Skeletal muscle cell (primary cell): ENCODE measurements at regions not wholly inside any gene's neighbourhood (a gene's known extent, or its start where the extent isn't known, plus 50 kb on each side); places are given as distances from the start of the nearest gene placed in this dataset.
A peak's percentile ranks its signal among the peaks of the same experiment; 100 is the strongest.
"Not testable (repeated sequence)": the region's sequence is repeated elsewhere in the genome, so short reads cannot be mapped to it uniquely, and the experiment has no call there.

ENCODE experiments used
- DNase-seq: peaks from one replicate; pipeline ENCODE4 v3.0.0-alpha.2; 2010; ENCODE audit warnings: low read depth
- H3K4me3 ChIP-seq: 2 replicates; pipeline ENCODE4 v1.5.1; 2011; ENCODE audit warnings: low read depth, mild to moderate bottlenecking, control low read depth, low read length, moderate library complexity

DNA sequence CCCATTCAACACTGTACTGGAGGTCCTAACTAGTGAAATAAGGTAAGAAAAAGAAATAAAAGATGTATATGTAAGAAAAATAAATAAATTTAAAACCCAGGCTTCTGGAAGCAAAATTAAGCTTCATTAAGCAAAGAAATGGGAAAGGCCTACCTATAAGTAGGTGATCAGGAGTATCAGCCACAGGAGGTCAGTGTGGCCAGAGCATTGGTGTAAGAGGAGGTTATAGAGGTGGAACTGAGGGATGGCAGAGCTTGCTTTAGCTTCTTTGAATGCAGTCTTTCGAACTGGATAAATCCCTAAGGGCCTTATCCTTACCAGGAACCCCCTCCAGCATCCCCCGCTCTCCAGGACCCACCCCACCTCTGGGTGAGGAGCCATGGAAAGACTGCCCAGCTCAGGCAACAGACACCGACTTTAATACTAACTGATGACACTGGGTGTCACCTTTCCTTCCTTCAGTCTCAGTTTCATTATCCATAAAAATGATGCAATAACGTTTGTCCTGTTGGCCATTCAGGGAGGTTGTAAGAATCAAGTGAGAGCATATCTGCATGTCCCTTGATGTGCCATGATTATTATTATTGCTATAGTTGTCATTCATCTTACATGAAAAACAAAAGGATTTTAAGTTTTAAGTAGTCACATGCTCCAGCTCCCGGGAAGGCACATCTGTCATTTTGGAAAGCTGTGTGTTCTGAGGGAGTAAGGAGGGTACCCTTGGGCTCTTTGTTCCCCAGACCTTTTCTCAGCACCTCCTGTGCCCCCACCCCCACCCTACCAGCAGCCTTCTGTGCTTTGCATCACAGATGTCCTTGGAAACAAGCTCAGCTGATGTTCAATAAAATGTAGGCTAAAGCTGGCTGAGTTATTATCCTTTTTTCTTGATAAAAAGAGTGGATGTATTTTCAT, 50.8 kb upstream of the CTNNA1 start:
- no peak overlapping the region for H3K4me3 ChIP-seq
- DNase-seq = no peak

DNA sequence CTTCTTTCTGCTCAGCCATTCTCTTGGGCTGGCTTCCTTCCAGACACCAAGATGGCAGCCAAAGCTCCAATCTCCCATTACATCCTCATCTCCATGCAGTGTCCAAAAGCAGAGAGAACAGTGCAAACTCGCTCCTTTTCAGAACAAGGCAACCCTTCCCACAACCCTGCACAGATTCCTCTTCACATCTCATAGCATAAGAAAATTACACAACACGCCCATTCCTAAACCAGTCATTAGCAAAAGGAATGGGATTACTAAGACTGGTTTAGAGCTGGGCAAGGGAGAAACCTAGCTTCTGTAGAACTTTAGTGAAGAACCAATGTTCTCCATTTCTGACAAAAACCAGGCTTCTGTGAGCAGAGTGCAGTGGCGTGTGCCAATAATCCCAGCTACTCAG, 51.5 kb upstream of the CTNNA1 start:
- no peak for DNase-seq

DNA sequence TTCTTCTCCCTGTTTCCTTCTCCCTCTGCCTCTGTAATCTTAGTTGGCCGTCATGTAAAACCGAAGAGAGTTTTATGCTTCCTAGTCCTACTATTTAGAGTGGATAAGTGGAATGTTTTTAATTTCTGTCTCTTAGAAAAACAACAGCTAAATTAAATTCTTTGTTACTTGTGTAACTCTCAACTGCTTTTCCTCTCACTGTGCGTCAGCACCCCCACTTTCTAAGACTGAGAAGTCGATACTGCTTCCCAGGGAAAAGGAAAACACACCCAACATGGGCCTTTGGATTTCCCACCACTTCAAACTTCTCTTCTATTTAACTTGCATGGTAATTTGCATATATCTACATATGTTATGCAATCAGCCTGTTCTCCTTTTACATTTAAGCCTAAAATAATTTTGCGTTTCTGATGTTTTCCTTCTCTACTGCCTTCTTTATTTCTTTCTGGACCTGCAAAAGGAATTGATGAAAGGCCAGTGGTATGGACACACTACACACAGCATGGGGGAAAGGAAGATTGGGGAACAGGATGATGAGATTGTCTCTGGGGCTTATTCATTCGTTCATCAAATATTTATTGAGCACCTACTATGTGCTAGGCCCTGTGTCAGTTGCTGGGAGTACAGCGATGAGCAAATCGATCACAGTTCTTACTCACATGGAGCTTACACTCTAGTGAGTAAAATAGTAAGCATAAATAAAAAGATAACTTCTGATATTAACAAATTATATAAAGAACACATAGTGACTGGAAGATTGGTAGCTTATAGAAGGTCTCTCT, 52.5 kb upstream of the CTNNA1 start:
- H3K4me3 ChIP-seq = no peak overlapping the region
- no peak for DNase-seq

More for the DNA sequence above, 51.5 kb upstream of the CTNNA1 start:
- no peak overlapping the region for H3K4me3 ChIP-seq

DNA sequence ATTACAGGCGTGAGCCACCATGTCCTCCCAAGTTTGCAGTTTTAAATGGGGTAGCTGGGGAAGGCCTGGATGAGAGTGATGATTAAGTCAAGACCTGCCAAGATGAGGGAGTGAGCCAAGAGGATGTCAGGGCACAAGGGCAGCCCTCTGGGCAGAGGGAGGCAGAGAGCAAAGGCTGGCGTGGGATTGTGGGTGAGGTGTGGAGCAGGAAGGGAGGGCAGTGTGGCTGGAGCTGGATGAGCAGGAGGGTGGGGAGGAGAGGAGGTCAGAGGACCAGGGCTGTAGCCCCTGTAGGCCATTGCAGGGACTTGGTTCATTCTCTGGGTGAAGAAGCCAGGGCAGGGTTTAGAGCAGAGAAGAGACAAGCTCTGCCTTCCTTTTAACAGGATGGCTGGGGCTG, 53.7 kb upstream of the CTNNA1 start:
- H3K4me3 ChIP-seq = no peak overlapping the region
- DNase-seq = no peak

DNA sequence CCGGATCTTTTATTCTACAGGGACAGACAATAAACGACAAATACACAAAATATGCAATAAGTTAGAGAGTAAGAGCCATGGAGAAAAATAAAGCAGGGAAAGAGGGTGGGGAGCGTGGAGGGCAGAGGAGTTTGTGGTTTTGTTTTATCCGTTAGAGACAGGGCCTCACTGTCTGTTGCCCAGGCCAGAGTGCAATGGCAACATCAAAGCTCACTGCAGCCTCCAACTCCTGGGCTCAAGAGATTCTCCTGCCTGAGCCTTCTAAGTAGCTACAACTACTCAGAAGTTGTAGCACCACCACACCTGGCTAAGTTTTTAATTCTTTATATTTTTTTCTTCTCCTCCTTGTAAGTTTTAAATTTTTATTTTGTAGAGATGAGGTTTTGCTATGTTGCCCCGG, 54.5 kb upstream of the CTNNA1 start:
- H3K4me3 ChIP-seq = no peak overlapping the region
- DNase-seq = no peak

DNA sequence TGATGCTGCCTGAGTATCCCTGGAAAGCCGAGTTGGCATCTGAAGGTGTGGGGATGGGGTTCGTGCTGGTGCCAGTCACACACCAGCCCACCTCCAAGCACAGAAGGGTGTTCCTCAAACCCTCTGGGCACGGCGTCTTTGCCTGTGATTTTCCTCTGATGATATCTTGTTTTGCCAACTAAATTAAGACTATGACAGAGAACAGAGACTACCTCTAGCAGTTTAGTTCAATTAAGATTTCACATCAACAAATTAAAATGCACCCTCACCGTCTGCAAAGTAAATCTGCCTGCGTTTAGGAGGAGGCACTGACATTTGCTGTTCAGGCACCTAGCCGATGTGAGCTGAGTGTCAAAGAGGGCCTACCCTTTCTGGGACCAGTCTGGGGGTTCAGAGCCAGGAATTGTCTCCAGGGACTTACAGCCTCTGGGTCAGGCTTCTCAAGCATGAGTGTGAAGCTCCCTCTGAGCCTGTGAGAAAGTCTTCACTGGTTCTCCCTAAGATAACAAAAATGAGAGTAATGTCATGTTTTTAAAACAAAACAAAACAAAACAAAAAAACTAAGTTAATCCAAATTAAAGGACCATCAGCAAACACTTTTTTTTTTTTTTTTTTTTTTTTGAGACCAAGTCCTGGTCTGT, 55.4 kb upstream of the CTNNA1 start:
- H3K4me3 ChIP-seq = no peak overlapping the region
- DNase-seq = no peak

DNA sequence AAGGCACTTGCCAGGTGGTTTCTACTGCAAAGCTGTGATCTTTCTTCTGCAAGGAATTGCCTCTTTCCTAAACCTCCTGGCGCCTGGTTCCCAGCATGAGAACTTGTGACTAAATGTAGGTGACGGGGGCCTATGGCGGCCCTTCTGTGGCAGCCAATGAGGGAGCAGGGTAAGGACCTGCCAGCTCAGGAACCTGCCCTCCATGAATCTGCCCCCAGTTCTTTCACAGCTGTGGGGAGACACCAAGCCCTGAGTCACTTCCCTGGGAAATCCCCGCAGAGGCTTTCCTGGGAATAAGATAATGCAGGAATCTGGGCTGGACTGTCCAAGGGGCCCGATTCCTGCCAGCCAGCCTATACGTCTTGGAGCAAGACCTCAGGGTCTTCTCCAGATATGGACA, 56.7 kb upstream of the CTNNA1 start:
- peak; percentile 21 for DNase-seq
- no peak overlapping the region for H3K4me3 ChIP-seq

DNA sequence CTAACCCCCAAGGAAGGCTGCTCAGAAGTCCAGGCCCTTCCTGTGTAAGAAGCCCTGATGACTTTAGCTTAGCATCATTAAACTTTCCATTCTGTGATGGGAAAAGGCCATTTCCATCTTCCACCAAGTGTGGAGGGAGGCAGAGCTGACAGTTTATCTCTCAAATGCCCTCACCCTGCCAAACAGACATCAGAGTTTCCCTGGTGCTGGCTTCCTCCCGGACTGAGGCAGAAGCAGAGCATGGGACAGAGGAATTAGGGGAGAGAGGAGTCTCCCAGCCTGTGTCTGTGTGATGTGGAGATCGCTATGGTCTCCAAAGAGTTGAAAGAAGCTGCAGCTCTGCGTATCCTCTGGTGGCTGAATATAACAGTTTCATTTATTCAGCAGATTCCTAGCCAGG, 57.4 kb upstream of the CTNNA1 start:
- no peak for DNase-seq
- no peak overlapping the region for H3K4me3 ChIP-seq

DNA sequence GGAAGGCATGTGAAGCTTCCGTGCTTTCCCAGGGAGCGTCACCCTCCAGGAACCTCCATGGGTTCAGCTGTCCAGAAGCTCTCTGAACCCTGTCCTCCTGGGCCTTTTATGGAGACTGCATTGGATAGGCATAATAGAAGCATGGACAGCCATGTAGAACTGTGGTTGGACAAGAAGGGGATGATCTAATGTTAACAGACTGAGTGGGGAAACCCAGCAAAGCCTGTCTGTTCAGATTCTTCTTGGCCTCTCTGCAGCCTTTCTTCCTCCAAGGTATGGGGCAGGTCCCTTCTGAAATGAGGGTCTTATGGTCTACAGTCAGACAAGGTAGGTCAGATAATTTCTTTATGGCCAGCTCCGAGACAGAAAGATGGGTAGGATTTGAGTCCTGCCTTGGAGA, 59.1 kb upstream of the CTNNA1 start:
- no peak overlapping the region for H3K4me3 ChIP-seq
- DNase-seq = no peak

DNA sequence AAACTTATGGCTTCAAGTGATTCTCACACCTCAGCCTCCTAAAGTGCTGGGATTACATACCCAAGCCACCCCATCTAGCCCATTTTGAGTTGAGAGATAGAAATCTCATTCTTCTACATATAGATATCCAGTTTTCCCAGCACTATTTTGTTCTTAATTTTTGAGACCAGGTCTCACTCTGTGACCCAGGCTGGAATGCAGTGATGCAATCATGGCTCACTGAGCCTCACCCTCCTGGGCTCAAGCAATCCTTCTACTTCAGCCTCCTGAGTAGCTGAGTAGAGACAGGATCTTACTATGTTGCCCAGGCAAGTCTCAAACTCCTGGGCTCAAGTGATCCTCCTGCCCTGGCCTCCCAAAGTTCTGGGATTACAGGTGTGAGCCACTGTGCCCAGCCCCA, 60.9 kb upstream of the CTNNA1 start:
- H3K4me3 ChIP-seq = no peak overlapping the region
- DNase-seq = no peak

DNA sequence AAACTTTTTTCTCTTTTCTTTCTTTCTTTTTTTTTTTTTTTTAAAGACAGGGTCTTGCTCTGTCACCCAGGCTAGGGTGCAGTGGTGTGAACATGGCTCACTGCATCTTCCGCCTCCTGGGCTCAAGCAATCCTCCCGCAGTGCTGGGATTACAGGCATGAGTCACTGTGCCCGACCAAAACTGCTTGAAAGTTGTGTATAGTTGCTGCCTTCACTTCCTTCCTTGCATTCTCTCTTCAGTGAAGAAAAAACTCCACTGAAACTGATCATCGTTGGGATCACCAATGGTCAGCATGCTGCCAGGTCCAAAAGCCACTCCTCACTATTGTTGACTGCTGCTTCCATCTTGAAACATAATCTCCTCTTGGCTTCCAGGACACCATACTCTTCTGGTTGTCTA, 66.6 kb upstream of the CTNNA1 start:
- DNase-seq = no peak
- no peak overlapping the region for H3K4me3 ChIP-seq

DNA sequence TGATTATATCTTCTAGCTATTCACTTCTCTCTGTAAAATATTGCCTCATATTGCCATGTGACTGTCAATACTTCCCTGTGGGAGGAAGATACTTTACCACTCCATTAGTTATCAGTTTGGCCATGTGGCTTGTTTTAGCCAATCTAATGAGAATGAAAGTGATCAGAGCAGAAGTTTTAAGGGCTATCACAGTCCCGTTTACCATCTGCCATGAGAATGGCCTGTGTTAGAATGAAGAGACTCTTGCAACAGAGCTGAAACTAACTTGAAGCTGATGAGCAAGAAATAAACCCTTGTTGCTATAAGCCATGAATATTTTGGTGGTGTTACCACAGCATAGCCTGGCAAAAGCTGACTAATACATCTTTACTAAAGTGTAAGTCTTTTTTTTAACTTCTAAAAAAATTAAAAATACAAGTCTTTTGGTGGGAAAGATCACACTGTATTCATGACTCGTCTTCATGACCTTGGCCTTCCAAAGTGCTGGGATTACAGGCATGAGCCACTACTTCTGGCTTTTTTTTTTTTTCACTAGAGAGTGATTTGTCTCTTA, 68.0 kb upstream of the CTNNA1 start:
- DNase-seq = no peak
- H3K4me3 ChIP-seq = no peak overlapping the region

DNA sequence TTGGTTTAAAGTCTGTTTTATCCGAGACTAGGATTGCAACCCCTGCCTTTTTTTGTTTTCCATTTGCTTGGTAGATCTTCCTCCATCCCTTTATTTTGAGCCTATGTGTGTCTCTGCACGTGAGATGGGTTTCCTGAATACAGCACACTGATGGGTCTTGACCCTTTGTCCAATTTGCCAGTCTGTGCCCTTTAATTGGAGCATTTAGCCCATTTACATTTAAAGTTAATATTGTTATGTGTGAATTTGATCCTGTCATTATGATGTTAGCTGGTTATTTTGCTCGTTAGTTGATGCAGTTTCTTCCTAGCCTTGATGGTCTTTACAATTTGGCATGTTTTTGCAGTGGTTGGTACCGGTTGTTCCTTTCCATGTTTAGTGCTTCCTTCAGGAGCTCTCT, 70.8 kb upstream of the CTNNA1 start:
- H3K4me3 ChIP-seq, DNase-seq: not testable (repeated sequence)

DNA sequence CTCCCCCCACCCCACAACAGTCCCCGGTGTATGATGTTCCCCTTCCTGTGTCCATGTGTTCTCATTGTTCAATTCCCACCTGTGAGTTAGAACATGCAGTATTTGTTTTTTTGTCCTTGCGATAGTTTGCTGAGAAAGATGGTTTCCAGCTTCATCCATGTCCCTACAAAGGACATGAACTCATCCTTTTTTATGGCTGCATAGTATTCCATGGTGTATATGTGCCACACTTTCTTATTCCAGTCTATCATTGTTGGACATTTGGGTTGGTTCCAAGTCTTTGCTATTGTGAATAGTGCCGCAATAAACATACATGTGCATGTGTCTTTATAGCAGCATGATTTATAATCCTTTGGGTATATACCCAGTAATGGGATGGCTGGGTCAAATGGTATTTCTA, 74.4 kb upstream of the CTNNA1 start:
- not testable (repeated sequence) for H3K4me3 ChIP-seq, DNase-seq

DNA sequence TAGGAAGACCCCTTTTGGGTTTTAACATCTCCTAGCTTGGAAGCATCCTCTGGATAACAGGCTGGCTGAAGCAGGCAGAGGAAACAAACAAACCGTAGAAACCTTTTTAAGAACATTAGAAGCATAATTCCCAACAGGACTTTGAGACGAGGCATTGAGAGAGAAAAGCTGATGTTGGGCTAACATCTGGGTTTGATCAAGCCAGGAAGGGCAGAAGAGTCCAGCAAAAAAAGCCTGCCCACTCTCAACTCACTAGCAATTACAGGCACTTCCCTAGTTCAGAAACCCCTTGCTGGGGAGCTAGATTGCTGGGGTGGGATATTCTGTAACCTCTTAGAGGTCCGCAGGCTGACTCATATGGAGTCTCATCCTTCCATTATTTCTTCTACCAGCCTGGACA, 75.4 kb upstream of the CTNNA1 start:
- DNase-seq = no peak

DNA sequence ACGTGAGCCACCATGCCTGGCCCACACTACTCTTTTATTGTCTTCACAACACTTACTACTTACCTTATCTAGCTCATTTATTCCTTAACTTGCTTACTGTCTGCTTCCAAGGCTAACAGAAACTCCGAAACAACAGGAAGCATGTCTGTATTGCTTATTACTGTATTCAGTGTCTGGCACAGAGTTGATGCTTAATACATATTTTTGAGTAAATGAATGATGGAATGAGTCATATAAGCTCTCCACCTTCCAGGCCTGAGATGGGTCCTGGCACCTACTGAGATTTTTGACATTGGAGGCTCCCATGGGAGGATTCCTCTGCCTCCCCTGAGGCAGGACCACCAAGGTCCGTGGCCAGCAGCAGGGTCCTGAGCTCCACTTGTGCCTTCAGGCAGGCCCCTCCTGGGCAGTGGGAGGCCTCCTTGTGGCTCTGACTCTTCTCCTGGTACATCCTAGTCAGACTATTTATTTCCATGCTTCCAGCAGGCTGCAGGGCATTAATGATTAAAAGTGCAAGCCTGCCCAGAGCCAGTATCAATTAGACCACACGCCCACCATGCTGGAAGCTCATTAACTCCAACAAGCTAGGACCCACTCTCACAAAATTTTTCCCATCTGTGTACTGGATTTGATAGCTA, 76.5 kb upstream of the CTNNA1 start:
- no peak overlapping the region for H3K4me3 ChIP-seq
- DNase-seq = no peak

More for the DNA sequence above, 75.4 kb upstream of the CTNNA1 start:
- H3K4me3 ChIP-seq = no peak overlapping the region

DNA sequence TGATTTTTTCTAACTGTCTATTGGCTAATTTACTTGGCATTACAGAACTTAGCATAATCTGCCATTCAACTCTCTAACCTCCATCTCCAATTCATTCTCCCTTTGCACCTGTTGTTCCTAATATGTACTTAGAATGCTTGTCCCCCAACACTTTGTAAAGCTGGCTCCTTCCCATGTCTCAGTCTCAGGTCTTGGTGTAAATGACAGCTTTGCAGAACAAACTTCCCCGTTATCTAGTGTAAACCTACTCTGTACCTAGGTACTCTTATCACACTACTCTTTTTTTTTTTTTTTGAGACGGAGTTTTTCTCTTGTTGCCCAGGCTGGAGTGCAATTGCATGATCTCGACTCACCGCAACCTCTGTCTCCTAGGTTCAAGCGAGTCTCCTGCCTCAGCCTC, 77.2 kb upstream of the CTNNA1 start:
- DNase-seq = no peak
- H3K4me3 ChIP-seq = no peak overlapping the region

DNA sequence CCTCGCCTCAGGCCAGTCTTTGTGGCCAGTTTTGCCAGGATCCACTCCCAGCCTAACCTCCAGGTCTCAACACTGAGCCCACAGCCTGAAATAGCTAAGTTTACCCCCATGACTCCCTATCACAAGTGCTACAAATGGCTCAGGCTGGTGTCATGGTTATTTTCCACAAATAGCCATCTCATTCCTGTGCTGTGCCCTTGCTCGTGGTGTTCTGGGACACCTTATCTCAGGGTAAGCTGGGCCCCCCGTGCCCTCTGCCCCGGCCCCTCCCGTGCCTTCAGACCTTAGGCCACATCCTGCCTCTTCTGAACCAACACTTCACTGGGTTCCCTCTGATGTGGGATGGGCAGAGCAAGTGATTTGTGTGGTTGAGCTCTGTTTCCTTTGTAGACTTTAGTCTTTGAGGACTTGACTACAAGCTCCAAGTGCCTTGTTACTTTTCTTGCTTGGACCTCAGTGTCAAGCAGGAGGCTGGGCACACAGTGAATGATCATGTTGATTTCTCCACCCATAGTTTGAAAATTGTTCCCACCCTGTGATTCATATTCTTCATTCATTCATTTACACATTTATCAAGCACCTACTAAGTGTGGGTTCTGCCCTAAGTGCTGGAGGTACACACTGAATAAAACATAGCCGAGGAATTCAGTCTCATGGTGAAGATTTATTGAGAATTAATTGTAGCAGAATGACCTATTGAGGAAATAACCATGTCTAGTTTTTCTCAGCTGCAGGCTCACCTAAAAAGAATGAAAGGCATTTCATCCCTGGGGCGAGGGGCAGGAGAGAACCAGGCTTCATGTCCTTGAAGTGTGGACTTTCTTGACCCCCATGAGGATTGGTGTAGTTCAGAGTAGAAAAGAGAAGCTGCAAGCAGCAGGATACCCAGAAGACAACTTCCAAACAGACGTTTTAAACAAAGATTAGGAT, 84.5 kb upstream of the CTNNA1 start:
- DNase-seq = no peak
- H3K4me3 ChIP-seq = no peak overlapping the region
